HG03469 (cell line): ENCODE measurements at regions not wholly inside any gene's neighbourhood (a gene's known extent, or its start where the extent isn't known, plus 50 kb on each side); places are given as distances from the start of the nearest gene placed in this dataset.
"Not testable (repeated sequence)": the region's sequence is repeated elsewhere in the genome, so short reads cannot be mapped to it uniquely, and the experiment has no call there.

Experiments used
- ATAC-seq: cut with Tn5 transposase; IDR thresholded peaks from one replicate; pipeline ENCODE4 v1.9.1; 2021; ENCODE audit warnings: mild to moderate bottlenecking, moderate library complexity, moderate number of reproducible peaks; ENCODE audit not compliant: unreplicated experiment

DNA sequence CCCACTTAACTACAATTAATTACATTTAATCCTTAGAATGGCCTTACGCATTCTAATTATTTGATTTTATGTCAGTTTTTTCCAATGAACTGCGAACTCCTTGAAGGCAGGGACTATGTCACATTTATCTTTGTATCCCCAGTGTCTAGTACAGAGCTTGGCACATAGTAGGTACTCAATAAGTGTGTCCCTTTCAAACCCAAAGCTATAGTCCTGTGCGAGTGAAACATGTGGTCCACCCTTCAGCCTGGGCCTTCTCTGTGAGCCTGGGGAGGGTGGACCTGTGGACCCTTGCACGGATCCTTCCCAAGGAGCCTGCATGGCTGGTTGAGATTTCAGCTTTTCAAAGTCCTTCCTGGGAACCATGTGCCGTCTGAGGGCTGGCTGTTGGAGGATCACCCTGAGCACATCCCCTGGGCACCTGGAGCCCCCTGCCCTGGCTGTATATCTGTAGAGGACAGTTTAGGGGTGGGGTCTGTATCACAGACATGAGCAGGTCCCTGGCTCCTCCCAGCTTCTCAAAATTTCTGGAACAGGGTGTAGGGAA is 103.1 kb downstream of the IER5 start:
- ATAC-seq = no peak

DNA sequence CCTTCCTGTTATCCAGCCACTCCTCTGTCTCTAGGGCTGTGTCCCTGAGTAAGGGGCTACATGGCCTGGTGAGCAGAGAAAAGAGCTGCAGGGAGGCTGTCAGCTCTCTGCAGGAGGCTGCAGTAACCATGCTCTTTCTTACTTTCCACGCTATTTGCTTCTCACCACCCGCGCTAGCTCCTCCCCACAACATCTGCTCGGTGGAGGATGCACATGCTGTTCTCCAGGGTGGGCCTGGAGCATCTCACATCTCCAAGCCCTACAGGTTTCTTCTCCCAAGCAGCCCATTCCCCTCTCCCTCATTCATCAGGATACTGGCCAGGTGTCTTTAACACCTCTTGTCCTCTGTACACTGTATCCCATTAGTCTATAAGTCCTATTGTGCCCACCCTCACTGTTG is 103.8 kb downstream of the IER5 start:
- no peak for ATAC-seq

DNA sequence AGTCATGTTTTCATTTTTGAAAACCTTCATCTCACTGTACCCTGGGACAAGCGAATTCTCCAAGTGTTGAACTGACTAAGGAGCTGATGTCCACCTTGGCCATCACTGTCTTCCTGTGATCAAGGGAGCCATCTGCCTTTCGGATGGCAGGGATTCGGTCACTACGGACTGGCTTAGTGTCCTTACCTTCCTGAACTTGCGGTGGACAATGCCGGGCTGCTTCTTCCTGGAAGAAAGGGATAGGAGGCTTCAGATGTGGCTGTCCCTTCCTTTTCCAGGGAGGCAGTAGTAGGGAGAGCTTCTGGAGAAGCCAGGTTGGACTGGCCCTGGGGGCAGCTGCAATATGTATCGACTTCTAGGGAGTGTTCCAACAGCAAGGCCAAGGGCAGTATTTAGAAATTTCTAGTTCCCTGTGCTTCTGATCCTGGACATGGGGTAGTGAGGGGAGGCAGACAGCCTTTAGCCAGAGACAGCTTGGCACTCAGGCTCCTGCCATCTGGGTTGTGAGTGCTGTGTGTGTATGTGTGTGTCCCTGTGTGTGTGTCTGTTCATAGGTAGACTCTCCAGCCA is 114.6 kb downstream of the IER5 start:
- ATAC-seq = no peak

DNA sequence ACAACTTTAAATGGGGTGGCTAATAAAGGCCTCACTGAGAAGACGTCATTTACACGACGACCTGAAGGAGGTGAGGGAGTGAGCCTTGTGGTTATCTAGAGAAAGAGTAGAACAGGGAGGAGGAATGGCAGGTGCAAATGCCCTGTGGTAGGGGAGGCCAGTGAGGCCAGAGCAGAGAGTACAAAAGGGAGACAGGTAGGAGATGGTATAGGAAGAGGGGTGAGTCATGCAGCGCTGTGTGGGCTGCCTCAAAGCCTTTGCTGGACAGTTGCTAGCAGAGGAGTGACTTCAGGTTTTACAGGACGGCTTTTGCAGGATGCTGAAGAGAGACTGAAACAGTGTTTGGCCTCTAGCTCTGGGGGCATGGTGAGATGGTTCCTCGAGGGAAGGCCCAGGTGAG is 116.0 kb downstream of the IER5 start:
- no peak for ATAC-seq

DNA sequence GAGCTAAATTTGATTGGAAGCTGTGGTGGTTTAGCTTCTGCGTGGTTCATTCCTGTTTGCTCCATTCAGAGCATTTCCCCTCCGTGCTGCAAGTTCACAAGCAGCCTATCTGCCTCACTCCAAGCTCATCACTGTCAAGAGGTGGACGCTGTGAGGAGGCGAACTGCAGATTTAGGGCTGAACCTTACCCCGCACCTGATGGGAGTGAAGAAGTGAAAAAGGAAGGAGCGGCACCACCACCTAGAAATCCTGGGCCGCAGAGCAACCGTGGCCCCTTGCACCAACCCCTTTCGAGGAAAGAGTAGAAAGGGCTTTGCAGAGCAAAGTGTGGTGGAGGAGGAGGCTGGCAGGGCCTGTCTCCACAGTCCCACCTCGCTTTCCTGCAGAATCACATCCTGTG is 117.4 kb downstream of the IER5 start:
- ATAC-seq = no peak

DNA sequence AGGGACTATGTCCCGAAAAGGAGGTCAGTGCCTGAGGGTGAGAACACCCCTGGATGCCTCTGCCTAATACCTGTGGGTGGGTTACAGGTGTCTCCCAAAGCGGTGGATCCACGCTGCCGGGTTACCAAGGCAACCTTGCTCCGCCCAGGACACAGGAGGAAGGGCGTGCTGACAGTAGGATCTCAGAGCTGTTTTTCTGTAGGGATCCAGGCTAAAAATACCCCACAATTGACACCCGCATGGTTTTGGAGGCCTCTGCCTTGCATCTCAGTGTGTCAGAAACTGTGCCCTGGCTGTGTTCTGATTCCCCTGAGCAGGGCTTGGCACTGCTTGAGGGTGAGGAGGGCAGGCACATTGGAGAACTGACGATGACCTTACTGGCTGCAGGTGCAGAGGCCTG is 118.0 kb downstream of the IER5 start:
- ATAC-seq = no peak

GRCh38 chr1:181206979-181207790 is 118.7 kb downstream of the IER5 start:
- no peak for ATAC-seq

- ATAC-seq = no peak
These were observed 119.6 kb downstream of the IER5 start for GRCh38 chr1:181208083-181208482.

DNA sequence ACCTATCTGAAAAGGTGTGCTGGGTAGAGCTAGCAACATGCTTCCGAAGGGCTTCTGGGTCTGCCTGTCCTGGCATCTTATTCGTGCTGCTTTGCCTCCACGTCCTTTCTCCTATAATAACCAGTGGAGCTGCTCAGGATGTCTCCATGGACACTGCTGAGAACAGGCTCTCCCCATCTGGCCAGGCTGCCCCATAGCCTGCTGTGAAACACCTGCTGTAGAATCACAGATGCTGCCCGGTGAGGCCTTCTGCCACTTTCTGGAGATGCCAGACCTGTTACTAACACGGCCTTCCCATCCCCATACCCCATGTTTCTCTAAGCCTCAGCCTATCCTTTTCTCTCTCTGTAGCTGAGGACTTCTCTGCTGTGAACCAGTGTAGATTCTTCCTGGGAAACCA is 120.5 kb downstream of the IER5 start:
- ATAC-seq = no peak

GRCh38 chr1:181213056-181213455 is 124.6 kb downstream of the IER5 start:
- no peak for ATAC-seq

DNA sequence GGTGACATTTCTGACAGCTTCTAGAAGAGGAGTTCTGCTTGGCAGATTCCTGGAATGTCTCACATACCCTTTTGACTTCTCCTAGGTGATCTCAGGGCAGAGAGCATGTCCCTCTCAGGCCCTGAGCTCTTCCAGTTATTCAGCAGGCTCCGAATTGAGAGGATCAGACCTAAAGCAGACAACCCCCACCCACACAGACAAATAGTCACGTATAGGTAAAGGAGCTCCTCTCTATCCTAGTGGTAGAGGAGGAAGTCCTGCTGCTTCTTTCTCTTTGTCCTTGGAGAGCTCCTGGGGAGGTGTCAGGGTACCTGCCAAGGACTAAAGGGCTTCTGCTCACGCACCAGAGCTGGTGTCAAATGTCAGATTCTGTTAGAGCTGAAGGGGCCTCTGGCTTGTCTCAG is 128.1 kb downstream of the IER5 start:
- no peak for ATAC-seq

DNA sequence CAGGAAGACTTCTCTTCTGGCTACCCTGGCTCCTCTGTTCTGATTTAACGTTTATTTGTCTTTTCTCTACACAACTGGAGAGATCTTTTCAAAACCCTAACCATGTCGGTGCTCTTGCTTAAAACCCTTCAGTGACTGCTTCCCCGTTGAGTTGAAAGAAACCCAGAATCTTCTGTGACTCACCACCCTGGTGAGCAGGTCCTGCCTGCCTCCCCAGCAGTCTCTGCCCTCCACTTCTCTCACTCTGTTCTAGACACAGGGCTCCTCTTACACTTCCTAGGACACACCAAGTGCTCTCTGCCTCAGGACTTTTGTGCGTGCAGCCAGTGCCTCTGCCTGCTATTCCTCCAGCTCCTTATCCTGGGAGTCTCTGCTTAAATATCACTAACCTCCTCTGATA is 131.4 kb downstream of the IER5 start:
- ATAC-seq = no peak

- no peak for ATAC-seq
These were observed 132.6 kb downstream of the IER5 start for GRCh38 chr1:181221078-181221477.

- no peak for ATAC-seq
These were observed 134.5 kb downstream of the IER5 start for GRCh38 chr1:181222972-181223505.

DNA sequence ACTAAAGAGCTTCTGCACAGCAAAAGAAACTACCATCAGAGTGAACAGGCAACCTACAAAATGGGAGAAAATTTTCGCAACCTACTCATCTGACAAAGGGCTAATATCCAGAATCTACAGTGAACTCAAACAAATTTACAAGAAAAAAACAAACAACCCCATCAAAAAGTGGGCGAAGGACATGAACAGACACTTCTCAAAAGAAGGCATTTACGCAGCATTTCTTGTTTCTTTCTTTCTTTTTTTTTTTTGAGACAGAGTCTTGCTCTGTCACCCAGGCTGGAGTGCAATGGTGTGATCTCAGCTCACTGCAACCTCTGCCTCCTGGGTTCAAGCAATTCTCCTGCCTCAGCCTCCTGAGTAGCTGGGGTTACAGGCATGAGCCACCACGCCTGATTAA is 138.2 kb downstream of the IER5 start:
- not testable (repeated sequence) for ATAC-seq

- no peak for ATAC-seq
These were observed 150.6 kb downstream of the IER5 start for GRCh38 chr1:181239086-181239485.

DNA sequence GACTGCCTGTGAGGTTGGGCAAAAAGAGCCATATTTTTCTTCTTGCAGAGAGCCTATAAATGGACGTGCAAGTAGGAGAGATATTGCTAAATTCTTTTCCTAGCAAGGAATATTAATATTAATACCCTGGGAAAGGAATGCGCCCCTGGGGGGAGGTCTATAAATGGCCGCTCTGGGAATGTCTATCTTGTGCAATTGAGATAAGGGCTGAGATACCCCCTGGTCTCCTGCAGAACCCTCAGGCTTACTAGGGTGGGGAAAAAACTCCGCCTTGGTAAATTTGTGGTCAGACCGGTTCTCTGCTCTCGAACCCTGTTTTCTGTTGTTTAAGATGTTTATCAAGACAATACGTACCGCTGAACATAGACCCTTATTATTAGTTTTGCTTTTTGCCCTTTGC is 157.8 kb downstream of the IER5 start:
- ATAC-seq = not testable (repeated sequence)

DNA sequence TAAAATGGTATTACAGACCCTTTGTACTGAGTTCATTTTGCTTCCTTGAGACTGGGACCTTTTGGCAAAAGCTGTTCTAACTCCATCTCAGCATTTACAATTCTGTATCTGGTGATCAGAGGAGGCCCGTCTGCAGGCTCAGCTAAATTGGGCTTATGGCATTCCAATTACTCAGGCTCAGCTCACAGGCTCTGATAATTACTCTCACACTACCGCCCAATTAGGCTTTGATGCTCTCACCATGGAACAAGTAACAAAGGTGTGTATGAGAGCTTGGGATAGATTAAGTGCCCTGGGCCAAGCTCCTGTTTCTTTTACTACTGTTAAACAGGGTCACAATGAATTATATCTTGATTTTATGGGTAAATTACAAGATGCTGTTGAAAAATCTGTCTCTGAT is 159.9 kb downstream of the IER5 start:
- not testable (repeated sequence) for ATAC-seq

GRCh38 chr1:181249186-181249585 is 160.7 kb downstream of the IER5 start:
- no peak for ATAC-seq

GRCh38 chr1:181250038-181250437 is 161.5 kb downstream of the IER5 start:
- no peak for ATAC-seq

GRCh38 chr1:181251001-181251712 is 162.7 kb downstream of the IER5 start:
- no peak for ATAC-seq

GRCh38 chr1:181251713-181252075 is 163.2 kb downstream of the IER5 start:
- no peak for ATAC-seq
